ENCODE measurements at regions not wholly inside any gene's neighbourhood (a gene's known extent, or its start where the extent isn't known, plus 50 kb on each side); places are given as distances from the start of the nearest gene placed in this dataset.

GRCh38 chr16:7278636-7279035 lies 54.0 kb upstream of the RBFOX1 start:
- TF ChIP-seq CTCF (conservative IDR thresholded peaks at IDR 0.05; ENCODE audit: low read depth, low read length): no peak
- DNase-seq (ENCODE audit: low read depth): no peak
- no peak overlapping the region for H3K4me3 ChIP-seq (ENCODE audit: low read length)

DNA sequence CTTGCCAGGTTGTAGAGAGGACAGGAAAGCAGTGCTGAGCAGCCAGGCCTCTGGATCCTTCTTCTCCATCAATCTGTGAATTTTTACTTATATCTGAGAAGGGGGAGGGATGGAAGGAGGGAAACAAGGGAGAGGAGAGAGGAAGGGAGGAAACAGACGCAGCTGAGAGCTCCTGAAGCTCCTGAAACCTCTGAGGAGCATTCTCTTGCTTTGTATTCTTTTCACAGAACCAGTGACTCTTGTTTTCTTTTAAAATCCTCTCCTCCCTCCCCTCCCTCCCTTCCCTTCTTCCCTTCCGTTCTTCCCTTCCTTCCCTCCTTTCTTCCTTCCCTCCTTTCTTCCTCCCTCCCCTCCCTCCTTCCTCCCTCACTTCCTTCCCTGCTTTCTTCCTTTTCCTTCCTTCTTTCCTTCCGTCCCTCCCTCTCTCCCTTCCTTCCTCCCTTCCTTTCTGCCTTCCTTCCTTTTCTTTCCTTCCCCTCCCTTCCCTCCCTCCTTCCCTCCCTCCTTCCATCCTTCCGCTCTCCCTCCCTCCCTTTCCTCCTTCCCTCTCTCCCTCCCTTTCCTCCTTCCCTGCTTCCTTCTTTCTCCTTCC lies 60.0 kb upstream of the RBFOX1 start:
- TF ChIP-seq CTCF (conservative IDR thresholded peaks at IDR 0.05; ENCODE audit: low read depth, low read length): no peak
- no peak for DNase-seq (ENCODE audit: low read depth)
- no peak overlapping the region for H3K4me3 ChIP-seq (ENCODE audit: low read length)

- no peak overlapping the region for H3K4me3 ChIP-seq (ENCODE audit: low read length)
- no peak for TF ChIP-seq CTCF (conservative IDR thresholded peaks at IDR 0.05; ENCODE audit: low read depth, low read length)
- no peak for DNase-seq (ENCODE audit: low read depth)
Measured at GRCh38 chr16:7271486-7271885, 61.2 kb upstream of the RBFOX1 start.

DNA sequence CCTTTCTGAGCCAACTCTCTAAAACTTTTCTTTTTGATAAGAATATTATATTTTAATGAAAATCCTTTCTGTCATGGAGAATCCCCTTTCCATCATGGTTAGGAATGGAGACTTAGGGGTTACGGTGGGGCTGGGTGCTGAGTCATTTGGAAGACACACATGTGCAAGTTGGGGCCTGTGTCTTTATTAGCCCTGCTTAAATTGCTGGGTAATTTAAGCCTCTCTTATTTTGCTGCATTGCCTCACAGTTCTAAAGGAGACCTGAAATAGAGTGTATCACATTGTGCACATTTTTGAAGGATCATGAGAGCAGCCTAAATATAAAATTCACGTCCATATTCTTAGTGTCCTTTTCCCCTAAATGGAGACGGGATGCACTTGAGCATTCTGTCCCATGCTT lies 61.8 kb upstream of the RBFOX1 start:
- no peak for DNase-seq (ENCODE audit: low read depth)
- H3K4me3 ChIP-seq (ENCODE audit: low read length): no peak overlapping the region
- no peak for TF ChIP-seq CTCF (conservative IDR thresholded peaks at IDR 0.05; ENCODE audit: low read depth, low read length)

GRCh38 chr16:7270006-7270405 lies 62.6 kb upstream of the RBFOX1 start:
- H3K4me3 ChIP-seq (ENCODE audit: low read length): no peak overlapping the region
- DNase-seq (ENCODE audit: low read depth): no peak
- no peak for TF ChIP-seq CTCF (conservative IDR thresholded peaks at IDR 0.05; ENCODE audit: low read depth, low read length)

DNA sequence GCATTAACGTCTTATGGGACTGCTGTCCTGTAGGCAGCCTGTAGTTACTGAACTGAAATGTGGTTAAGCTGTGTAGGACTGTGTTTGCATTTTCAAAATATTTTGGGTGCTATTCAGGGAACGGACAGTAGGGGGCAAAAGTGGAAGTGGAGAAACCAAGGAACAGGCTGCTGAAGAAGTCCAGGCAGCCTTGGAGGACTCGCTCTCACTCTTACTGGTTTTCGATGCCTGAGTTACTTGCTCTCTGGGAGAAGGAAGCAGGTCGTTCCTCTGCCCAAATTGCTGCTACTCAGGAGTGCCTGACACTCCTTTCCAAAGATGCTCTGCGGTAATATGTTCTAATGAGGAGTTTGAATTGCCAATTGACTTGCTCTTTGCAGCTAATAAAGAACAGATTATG lies 64.5 kb upstream of the RBFOX1 start:
- H3K4me3 ChIP-seq (ENCODE audit: low read length): no peak overlapping the region
- TF ChIP-seq CTCF (conservative IDR thresholded peaks at IDR 0.05; ENCODE audit: low read depth, low read length): peak; percentile 33
- no peak for DNase-seq (ENCODE audit: low read depth)

- no peak for DNase-seq (ENCODE audit: low read depth)
- no peak overlapping the region for H3K4me3 ChIP-seq (ENCODE audit: low read length)
- no peak for TF ChIP-seq CTCF (conservative IDR thresholded peaks at IDR 0.05; ENCODE audit: low read depth, low read length)
Measured at GRCh38 chr16:7257016-7257415, 75.6 kb upstream of the RBFOX1 start.
